ENCODE measurements at regions not wholly inside any gene's neighbourhood (a gene's known extent, or its start where the extent isn't known, plus 50 kb on each side); places are given as distances from the start of the nearest gene placed in this dataset.

DNA sequence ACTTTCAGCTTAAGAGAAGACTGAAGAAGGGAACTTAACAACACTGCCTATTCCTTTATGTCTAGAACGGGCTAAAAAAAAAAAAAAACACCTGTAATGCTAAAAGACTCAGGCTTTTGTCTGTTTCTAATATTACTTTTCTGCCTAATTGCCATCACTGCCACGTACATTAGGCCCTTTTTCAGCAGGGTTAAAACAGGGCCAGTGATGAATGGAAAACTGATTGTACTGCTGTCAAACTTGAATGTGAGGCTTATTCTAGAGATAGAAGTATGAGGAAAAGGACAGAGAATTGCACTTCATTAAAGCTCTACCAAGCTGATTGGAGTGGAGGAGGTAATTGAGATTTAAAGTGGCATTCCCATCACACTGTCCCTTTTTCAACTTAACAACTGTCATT lies 535.8 kb downstream of the PRKD1 start:
- H3K4me3 Mint-ChIP-seq, result no peak overlapping the region

GRCh38 chr14:29392287-29392686 lies 535.4 kb downstream of the PRKD1 start:
- peaks cover 6% of the 10 kb centered on the region for H3K27me3 Mint-ChIP-seq (ENCODE audit: insufficient read depth)
- no peak overlapping the region for H3K27ac Mint-ChIP-seq
- H3K36me3 Mint-ChIP-seq (ENCODE audit: low read depth), result no peaks in the 10 kb centered on the region
- peaks cover 32% of the 10 kb centered on the region for H3K4me1 Mint-ChIP-seq
- TF ChIP-seq CTCF (conservative IDR thresholded peaks at IDR 0.05), result no peak
- H3K9ac ChIP-seq (ENCODE audit: extremely low read depth, low read length, poor library complexity, severe bottlenecking), result no peak overlapping the region
- no peak overlapping the region for H3K4me3 Mint-ChIP-seq
- no peak overlapping the region for H3K4me3 ChIP-seq (ENCODE audit: low read length)
- no peaks in the 10 kb centered on the region for H3K36me3 ChIP-seq (ENCODE audit: control insufficient read depth, insufficient read depth, low read length)
- WGBS, 2 experiments (ENCODE audit: insufficient coverage in 1 of 2, insufficient read length in 1 of 2), result 71 to 92% methylated on average over 2 to 3 of the region's 3 CpGs
- no peaks in the 10 kb centered on the region for H3K9me3 Mint-ChIP-seq
- no peaks in the 10 kb centered on the region for H3K9me3 ChIP-seq (ENCODE audit: control insufficient read depth, low read length)
- H3K4me1 ChIP-seq (ENCODE audit: control insufficient read depth, insufficient read depth, low read length), result no peaks in the 10 kb centered on the region
- no peak for DNase-seq
- no peak overlapping the region for H3K27ac ChIP-seq (ENCODE audit: low read depth, low read length)
- no peaks in the 10 kb centered on the region for H3K27me3 ChIP-seq (ENCODE audit: control insufficient read depth, insufficient read depth, low read length, poor library complexity, severe bottlenecking)

More for the DNA sequence above, 535.8 kb downstream of the PRKD1 start:
- no peaks in the 10 kb centered on the region for H3K36me3 Mint-ChIP-seq (ENCODE audit: low read depth)
- H3K9me3 ChIP-seq (ENCODE audit: control insufficient read depth, low read length), result no peaks in the 10 kb centered on the region
- TF ChIP-seq CTCF (conservative IDR thresholded peaks at IDR 0.05), result no peak
- no peaks in the 10 kb centered on the region for H3K27me3 ChIP-seq (ENCODE audit: control insufficient read depth, insufficient read depth, low read length, poor library complexity, severe bottlenecking)
- 71 to 91% methylated on average over 1 to 2 of the region's 2 CpGs for WGBS, 2 experiments (ENCODE audit: insufficient coverage in 1 of 2, insufficient read length in 1 of 2)
- H3K4me1 ChIP-seq (ENCODE audit: control insufficient read depth, insufficient read depth, low read length), result no peaks in the 10 kb centered on the region
- H3K27ac ChIP-seq (ENCODE audit: low read depth, low read length), result no peak overlapping the region
- H3K9me3 Mint-ChIP-seq, result no peaks in the 10 kb centered on the region
- no peak overlapping the region for H3K9ac ChIP-seq (ENCODE audit: extremely low read depth, low read length, poor library complexity, severe bottlenecking)
- no peaks in the 10 kb centered on the region for H3K36me3 ChIP-seq (ENCODE audit: control insufficient read depth, insufficient read depth, low read length)
- H3K27ac Mint-ChIP-seq, result no peak overlapping the region
- H3K4me3 ChIP-seq (ENCODE audit: low read length), result no peak overlapping the region
- DNase-seq, result no peak
- peaks cover 4% of the 10 kb centered on the region for H3K27me3 Mint-ChIP-seq (ENCODE audit: insufficient read depth)
- H3K4me1 Mint-ChIP-seq, result peaks cover 32% of the 10 kb centered on the region

DNA sequence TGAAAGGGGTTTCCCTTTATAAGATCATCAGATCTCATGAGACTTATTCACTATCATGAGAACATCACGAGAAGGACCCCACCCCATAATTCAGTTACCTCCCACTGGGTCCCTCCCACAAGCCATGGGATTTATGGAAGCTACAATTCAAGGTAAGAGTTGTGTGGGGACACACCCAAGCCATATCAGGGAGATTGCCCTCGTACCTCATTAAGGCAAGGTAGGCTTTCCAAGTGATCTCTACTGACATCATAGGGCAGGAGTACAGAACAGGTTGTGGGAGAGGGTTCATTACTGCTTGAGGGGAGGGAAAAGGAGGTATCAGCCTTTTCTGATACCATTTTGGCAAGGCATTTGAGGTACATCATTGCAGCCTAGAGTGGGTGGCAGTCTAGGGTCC lies 524.6 kb downstream of the PRKD1 start:
- Histone ChIP-seq H3K36me3 (ENCODE audit: control insufficient read depth, insufficient read depth, low read length) (no peaks in the 10 kb centered on the region), H3K27ac (ENCODE audit: low read depth, low read length) (no peak overlapping the region), H3K9me3 (ENCODE audit: control insufficient read depth, low read length) (no peaks in the 10 kb centered on the region), H3K4me1 (ENCODE audit: control insufficient read depth, insufficient read depth, low read length) (no peaks in the 10 kb centered on the region), H3K4me3 (ENCODE audit: low read length) (no peak overlapping the region), H3K27me3 (ENCODE audit: control insufficient read depth, insufficient read depth, low read length, poor library complexity, severe bottlenecking) (no peaks in the 10 kb centered on the region), H3K9ac (ENCODE audit: extremely low read depth, low read length, poor library complexity, severe bottlenecking) (no peak overlapping the region)
- no peak for DNase-seq
- WGBS, 2 experiments (ENCODE audit: insufficient coverage in 1 of 2, insufficient read length in 1 of 2), result 87 to 100% methylated on average over 1 to 2 of the region's 2 CpGs
- Mint-ChIP-seq H3K4me3 (no peak overlapping the region), H3K27me3 (ENCODE audit: insufficient read depth) (no peaks in the 10 kb centered on the region), H3K9me3 (peaks cover 18% of the 10 kb centered on the region), H3K4me1 (no peaks in the 10 kb centered on the region), H3K27ac (no peak overlapping the region), H3K36me3 (ENCODE audit: low read depth) (no peaks in the 10 kb centered on the region)
- TF ChIP-seq CTCF (conservative IDR thresholded peaks at IDR 0.05), result no peak
